GM23248 (cell line): ENCODE measurements at regions not wholly inside any gene's neighbourhood (a gene's known extent, or its start where the extent isn't known, plus 50 kb on each side); places are given as distances from the start of the nearest gene placed in this dataset.

Source experiments
- DNase-seq: peaks from one replicate; pipeline ENCODE4 v3.0.0-alpha.2; 2015
- H2AFZ ChIP-seq: fragments of 200-600 bp; sonication (generic); 2 replicates; pipeline ENCODE4 v1.6.1; 2016; ENCODE audit warnings: antibody characterized with exemption
- H3F3A ChIP-seq: fragments of 200-600 bp; sonication (generic); 2 replicates; pipeline ENCODE4 v1.6.1; 2016; ENCODE audit warnings: mild to moderate bottlenecking, antibody characterized with exemption, mixed run types; ENCODE audit not compliant: insufficient read depth
- H3K27ac ChIP-seq: fragments of 200-600 bp; sonication (generic); 2 replicates; pipeline ENCODE4 v1.5.1; 2016; ENCODE audit warnings: mild to moderate bottlenecking
- H3K27me3 ChIP-seq: fragments of 200-600 bp; sonication (generic); replicated peaks from 2 replicates; pipeline ENCODE4 v1.6.1; 2016; ENCODE audit warnings: mild to moderate bottlenecking; ENCODE audit not compliant: insufficient read depth
- H3K36me3 ChIP-seq: fragments of 200-600 bp; sonication (generic); 2 replicates; pipeline ENCODE4 v1.6.1; 2016; ENCODE audit warnings: low read depth, mild to moderate bottlenecking
- H3K4me1 ChIP-seq: fragments of 200-600 bp; sonication (generic); 2 replicates; pipeline ENCODE4 v1.6.1; 2016; ENCODE audit warnings: mild to moderate bottlenecking; ENCODE audit not compliant: insufficient read depth
- H3K4me2 ChIP-seq: fragments of 200-600 bp; sonication (generic); one replicate; pipeline ENCODE4 v1.6.1; 2016; ENCODE audit warnings: mild to moderate bottlenecking; ENCODE audit not compliant: unreplicated experiment
- H3K4me3 ChIP-seq: fragments of 200-600 bp; sonication (generic); 2 replicates; pipeline ENCODE4 v1.5.1; 2016; ENCODE audit warnings: mild to moderate bottlenecking
- H3K79me2 ChIP-seq: fragments of 200-600 bp; sonication (generic); 2 replicates; pipeline ENCODE4 v1.6.1; 2016; ENCODE audit warnings: mild to moderate bottlenecking; ENCODE audit not compliant: insufficient read depth
- H3K9ac ChIP-seq: fragments of 200-600 bp; sonication (generic); 2 replicates; pipeline ENCODE4 v1.6.1; 2016; ENCODE audit warnings: mild to moderate bottlenecking
- H3K9me2 ChIP-seq: fragments of 200-600 bp; sonication (generic); 2 replicates; pipeline ENCODE4 v1.6.1; 2016; ENCODE audit warnings: mixed run types, mild to moderate bottlenecking, moderate library complexity; ENCODE audit not compliant: insufficient read depth
- H3K9me3 ChIP-seq: fragments of 200-600 bp; sonication (generic); one replicate; pipeline ENCODE4 v1.6.1; 2017; ENCODE audit warnings: low read depth
- H4K20me1 ChIP-seq: fragments of 200-600 bp; sonication (generic); 2 replicates; pipeline ENCODE4 v1.6.0; 2016; ENCODE audit not compliant: insufficient read depth
- EZH2 ChIP-seq: fragments of 200-600 bp; sonication (generic); IDR thresholded peaks from 2 replicates; pipeline ENCODE4 v1.6.1; 2018; ENCODE audit warnings: antibody characterized with exemption, mild to moderate bottlenecking; ENCODE audit not compliant: insufficient read depth, poor library complexity, severe bottlenecking
- EZH2phosphoT487 ChIP-seq: fragments of 200-600 bp; sonication (generic); IDR thresholded peaks from 2 replicates; pipeline ENCODE4 v1.6.1; 2018; ENCODE audit warnings: antibody characterized with exemption, moderate library complexity, mild to moderate bottlenecking, low read depth; ENCODE audit not compliant: insufficient read depth
- WGBS, 2 experiments: methylation state at CpG; one replicate each; pipeline ENCODE4 v1.1.6; 2015 to 2017; ENCODE audit warnings: low lambda C conversion rate in 2 of 2, low coverage in 1 of 2; ENCODE audit errors: missing lambda C conversion rate in 2 of 2; 5-methylcytosine and 5-hydroxymethylcytosine counted together
- in situ Hi-C: fragments of 300-500 bp; cut with MboI; formaldehyde crosslinking; loops from 2 replicates; pipeline ENCODE4 v1.15.0; 2020

GRCh38 chr6:40219799-40220198 lies 285.5 kb upstream of the MOCS1 start:
- Histone ChIP-seq H4K20me1 (no peaks in the 10 kb centered on the region), H3K4me2 (no peak overlapping the region), H3K36me3 (no peaks in the 10 kb centered on the region), H3K9me3 (no peaks in the 10 kb centered on the region), H3K4me1 (no peaks in the 10 kb centered on the region), H3K79me2 (no peaks in the 10 kb centered on the region), H3K9me2 (no peaks in the 10 kb centered on the region), H3K27me3 (no peaks in the 10 kb centered on the region), H3K9ac (no peak overlapping the region), H3K27ac (no peak overlapping the region), H2AFZ (no peak overlapping the region), H3F3A (no peaks in the 10 kb centered on the region), H3K4me3 (no peak overlapping the region)
- 47% methylated on average over 2 of the region's 2 CpGs for WGBS, 2 experiments
- in situ Hi-C loops: no loop called here
- DNase-seq: no peak
- TF ChIP-seq EZH2phosphoT487 (no peak), EZH2 (no peak)

DNA sequence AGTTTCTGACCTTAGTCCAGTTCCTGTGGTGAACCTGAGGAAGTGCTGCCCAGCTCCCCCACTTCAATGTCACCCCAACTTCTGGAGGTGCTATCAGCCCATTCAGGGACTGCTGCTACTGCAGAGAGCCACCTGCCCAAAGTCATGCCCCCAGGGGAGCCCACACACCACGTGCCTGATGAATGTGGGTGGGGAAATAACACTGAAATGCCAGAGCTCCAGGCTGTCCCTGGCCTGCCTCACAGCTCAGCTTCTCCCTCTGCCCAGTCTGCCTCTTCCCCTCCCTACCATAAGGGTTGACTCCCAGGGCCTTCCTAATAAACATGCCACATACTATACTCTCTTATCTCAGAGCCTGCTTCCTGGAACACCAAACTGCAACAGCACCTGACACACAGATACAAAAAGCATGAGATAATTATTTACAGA lies 276.4 kb upstream of the MOCS1 start:
- Histone ChIP-seq H3K27ac (no peak overlapping the region), H3F3A (no peaks in the 10 kb centered on the region), H2AFZ (no peak overlapping the region), H4K20me1 (no peaks in the 10 kb centered on the region), H3K36me3 (no peaks in the 10 kb centered on the region), H3K9ac (no peak overlapping the region), H3K4me3 (no peak overlapping the region), H3K27me3 (no peaks in the 10 kb centered on the region), H3K4me1 (no peaks in the 10 kb centered on the region), H3K4me2 (no peak overlapping the region), H3K79me2 (no peaks in the 10 kb centered on the region), H3K9me3 (no peaks in the 10 kb centered on the region), H3K9me2 (no peaks in the 10 kb centered on the region)
- 0 to 7% methylated on average over 1 of the region's 1 CpG for WGBS, 2 experiments
- in situ Hi-C loops: no loop called here
- TF ChIP-seq EZH2phosphoT487: no peak
- no peak for TF ChIP-seq EZH2
- DNase-seq: no peak

DNA sequence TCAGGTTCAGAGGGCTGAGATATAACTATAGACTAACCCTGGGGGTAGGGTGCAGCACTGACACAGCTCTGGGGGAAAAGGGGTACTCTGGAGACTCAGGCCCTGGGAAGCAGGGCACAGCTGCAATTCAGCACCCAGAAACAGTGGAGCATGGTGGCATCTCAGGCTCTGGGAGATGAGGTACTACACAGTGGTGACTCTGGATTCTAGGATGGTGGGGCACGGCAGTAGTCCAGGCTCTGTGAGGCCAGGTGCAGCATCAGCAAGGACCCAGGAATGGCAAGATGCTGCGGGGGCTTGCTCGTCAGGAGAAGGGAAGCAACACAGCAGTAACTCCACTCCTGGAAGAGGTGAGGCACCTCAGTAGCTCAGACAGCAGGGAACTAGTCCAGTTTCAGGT lies 271.5 kb upstream of the MOCS1 start:
- peaks cover 2% of the 10 kb centered on the region for H3K9me3 ChIP-seq
- DNase-seq: no peak
- no peaks in the 10 kb centered on the region for H3K4me1 ChIP-seq
- H3K79me2 ChIP-seq: no peaks in the 10 kb centered on the region
- 24 to 44% methylated on average over 3 of the region's 3 CpGs for WGBS, 2 experiments
- in situ Hi-C loops: no loop called here
- no peak overlapping the region for H2AFZ ChIP-seq
- no peak overlapping the region for H3K27ac ChIP-seq
- no peak overlapping the region for H3K4me3 ChIP-seq
- no peaks in the 10 kb centered on the region for H4K20me1 ChIP-seq
- H3K9me2 ChIP-seq: no peaks in the 10 kb centered on the region
- no peaks in the 10 kb centered on the region for H3F3A ChIP-seq
- no peak for TF ChIP-seq EZH2phosphoT487
- no peak for TF ChIP-seq EZH2
- H3K9ac ChIP-seq: no peak overlapping the region
- no peak overlapping the region for H3K4me2 ChIP-seq
- no peaks in the 10 kb centered on the region for H3K27me3 ChIP-seq
- no peaks in the 10 kb centered on the region for H3K36me3 ChIP-seq

DNA sequence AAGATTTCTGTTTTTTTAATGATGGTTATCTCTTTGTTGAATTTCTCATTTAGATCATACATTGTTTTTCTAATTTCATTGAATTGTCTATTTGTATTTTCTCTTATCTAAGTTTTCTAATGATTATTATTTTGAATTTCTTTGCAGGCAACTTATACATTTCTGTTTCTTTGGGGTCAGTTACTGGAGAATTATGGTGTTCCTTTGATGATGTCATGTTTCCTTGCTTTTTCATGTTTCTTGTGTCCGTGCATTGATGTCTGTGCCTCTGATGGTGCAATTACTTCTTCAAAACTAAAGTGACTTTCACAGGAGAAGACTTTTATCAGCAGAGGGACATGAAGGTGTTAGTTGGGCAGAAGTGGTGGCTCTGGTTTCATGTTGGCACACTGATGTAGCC lies 270.7 kb upstream of the MOCS1 start:
- no peak for TF ChIP-seq EZH2phosphoT487
- TF ChIP-seq EZH2: no peak
- no peaks in the 10 kb centered on the region for H3K79me2 ChIP-seq
- no peaks in the 10 kb centered on the region for H3K9me2 ChIP-seq
- no peak overlapping the region for H3K27ac ChIP-seq
- H4K20me1 ChIP-seq: no peaks in the 10 kb centered on the region
- H3K9ac ChIP-seq: no peak overlapping the region
- H3K36me3 ChIP-seq: no peaks in the 10 kb centered on the region
- H2AFZ ChIP-seq: no peak overlapping the region
- H3K9me3 ChIP-seq: peaks cover 2% of the 10 kb centered on the region
- no peak for DNase-seq
- H3F3A ChIP-seq: no peaks in the 10 kb centered on the region
- no peak overlapping the region for H3K4me3 ChIP-seq
- H3K4me1 ChIP-seq: no peaks in the 10 kb centered on the region
- H3K4me2 ChIP-seq: no peak overlapping the region
- in situ Hi-C loops: no loop called here
- H3K27me3 ChIP-seq: no peaks in the 10 kb centered on the region
- 22 to 50% methylated on average over 1 of the region's 1 CpG for WGBS, 2 experiments

- Histone ChIP-seq H3K4me2 (no peak overlapping the region), H3K27me3 (no peaks in the 10 kb centered on the region), H2AFZ (no peak overlapping the region), H3K9me3 (peaks cover 3% of the 10 kb centered on the region), H3F3A (no peaks in the 10 kb centered on the region), H3K4me3 (no peak overlapping the region), H3K9ac (no peak overlapping the region), H3K27ac (no peak overlapping the region), H3K4me1 (no peaks in the 10 kb centered on the region), H3K79me2 (no peaks in the 10 kb centered on the region), H4K20me1 (no peaks in the 10 kb centered on the region), H3K9me2 (no peaks in the 10 kb centered on the region), H3K36me3 (no peaks in the 10 kb centered on the region)
- 73 to 74% methylated on average over 5 of the region's 5 CpGs for WGBS, 2 experiments
- DNase-seq: no peak
- in situ Hi-C loops: no loop called here
- no peak for TF ChIP-seq EZH2phosphoT487
- no peak for TF ChIP-seq EZH2
Measured at GRCh38 chr6:40197371-40197770, 263.1 kb upstream of the MOCS1 start.
